Kidney epithelial cell (primary cell): ENCODE measurements at regions not wholly inside any gene's neighbourhood (a gene's known extent, or its start where the extent isn't known, plus 50 kb on each side); places are given as distances from the start of the nearest gene placed in this dataset.

Source experiments
- DNase-seq: peaks from one replicate; pipeline ENCODE4 v3.0.0-alpha.2; 2010; ENCODE audit warnings: low read depth
- H3K27me3 ChIP-seq: 2 replicates; pipeline ENCODE4 v1.6.0; 2011; ENCODE audit warnings: low read length; ENCODE audit not compliant: control insufficient read depth, insufficient read depth
- H3K36me3 ChIP-seq: 2 replicates; pipeline ENCODE4 v1.5.1; 2011; ENCODE audit warnings: low read length; ENCODE audit not compliant: control insufficient read depth, insufficient read depth
- H3K4me3 ChIP-seq: 2 replicates; pipeline ENCODE4 v1.5.1; 2011; ENCODE audit warnings: low read depth, mild to moderate bottlenecking, control low read depth, low read length
- CTCF ChIP-seq: IDR thresholded peaks from 2 replicates; pipeline ENCODE4 v1.5.1; 2011; ENCODE audit warnings: mild to moderate bottlenecking, moderate library complexity, low read length, control low read depth, inconsistent platforms; ENCODE audit not compliant: insufficient read depth, poor library complexity, severe bottlenecking

- Histone ChIP-seq H3K36me3 (no peaks in the 10 kb centered on the region), H3K27me3 (no peaks in the 10 kb centered on the region), H3K4me3 (no peak overlapping the region)
- DNase-seq = peak; percentile 35
- no peak for TF ChIP-seq CTCF
Observed at GRCh38 chr11:28835790-28836189, 727.6 kb downstream of the METTL15 start.

GRCh38 chr11:28835317-28835716 lies 727.1 kb downstream of the METTL15 start:
- no peak for DNase-seq
- H3K4me3 ChIP-seq = no peak overlapping the region
- no peak for TF ChIP-seq CTCF
- H3K36me3 ChIP-seq = no peaks in the 10 kb centered on the region
- no peaks in the 10 kb centered on the region for H3K27me3 ChIP-seq

- DNase-seq = peak; percentile 32
- no peaks in the 10 kb centered on the region for H3K36me3 ChIP-seq
- no peak for TF ChIP-seq CTCF
- H3K27me3 ChIP-seq = no peaks in the 10 kb centered on the region
- H3K4me3 ChIP-seq = no peak overlapping the region
Observed at GRCh38 chr11:28834877-28835276, 726.7 kb downstream of the METTL15 start.

GRCh38 chr11:28833670-28834069 lies 725.5 kb downstream of the METTL15 start:
- TF ChIP-seq CTCF = no peak
- DNase-seq = peak; percentile 81
- Histone ChIP-seq H3K4me3 (no peak overlapping the region), H3K27me3 (no peaks in the 10 kb centered on the region), H3K36me3 (no peaks in the 10 kb centered on the region)

GRCh38 chr11:28833169-28833568 lies 725.0 kb downstream of the METTL15 start:
- no peak overlapping the region for H3K4me3 ChIP-seq
- no peaks in the 10 kb centered on the region for H3K36me3 ChIP-seq
- no peak for DNase-seq
- H3K27me3 ChIP-seq = no peaks in the 10 kb centered on the region
- TF ChIP-seq CTCF = no peak

- H3K36me3 ChIP-seq = no peaks in the 10 kb centered on the region
- H3K4me3 ChIP-seq = no peak overlapping the region
- no peaks in the 10 kb centered on the region for H3K27me3 ChIP-seq
- DNase-seq = no peak
- no peak for TF ChIP-seq CTCF
Observed at GRCh38 chr11:28826807-28827206, 718.6 kb downstream of the METTL15 start.
